Testis (tissue), 2 donors: ENCODE measurements at regions not wholly inside any gene's neighbourhood (a gene's known extent, or its start where the extent isn't known, plus 50 kb on each side); places are given as distances from the start of the nearest gene placed in this dataset.

Source experiments
- POLR2A ChIP-seq: fragments of 450-650 bp; IDR thresholded peaks from one replicate; pipeline ENCODE4 v1.6.1; 2017; ENCODE audit warnings: antibody characterized with exemption, mild to moderate bottlenecking, moderate library complexity
- TF ChIP-seq, protein P1 (sequence below), 3 experiments: fragments of 450-650 bp in 2 of 3; fragments of 200-600 bp in 1 of 3; sonication (generic) in 1 of 3; IDR thresholded peaks; one replicate each; pipeline ENCODE4 v1.5.1; 2016 to 2019; ENCODE audit warnings: antibody characterized with exemption in 3 of 3, mild to moderate bottlenecking in 2 of 3, moderate library complexity in 1 of 3

GRCh38 chr5:34552686-34553085 is 103.4 kb upstream of the RAI14 start:
- TF ChIP-seq, protein P1, sequence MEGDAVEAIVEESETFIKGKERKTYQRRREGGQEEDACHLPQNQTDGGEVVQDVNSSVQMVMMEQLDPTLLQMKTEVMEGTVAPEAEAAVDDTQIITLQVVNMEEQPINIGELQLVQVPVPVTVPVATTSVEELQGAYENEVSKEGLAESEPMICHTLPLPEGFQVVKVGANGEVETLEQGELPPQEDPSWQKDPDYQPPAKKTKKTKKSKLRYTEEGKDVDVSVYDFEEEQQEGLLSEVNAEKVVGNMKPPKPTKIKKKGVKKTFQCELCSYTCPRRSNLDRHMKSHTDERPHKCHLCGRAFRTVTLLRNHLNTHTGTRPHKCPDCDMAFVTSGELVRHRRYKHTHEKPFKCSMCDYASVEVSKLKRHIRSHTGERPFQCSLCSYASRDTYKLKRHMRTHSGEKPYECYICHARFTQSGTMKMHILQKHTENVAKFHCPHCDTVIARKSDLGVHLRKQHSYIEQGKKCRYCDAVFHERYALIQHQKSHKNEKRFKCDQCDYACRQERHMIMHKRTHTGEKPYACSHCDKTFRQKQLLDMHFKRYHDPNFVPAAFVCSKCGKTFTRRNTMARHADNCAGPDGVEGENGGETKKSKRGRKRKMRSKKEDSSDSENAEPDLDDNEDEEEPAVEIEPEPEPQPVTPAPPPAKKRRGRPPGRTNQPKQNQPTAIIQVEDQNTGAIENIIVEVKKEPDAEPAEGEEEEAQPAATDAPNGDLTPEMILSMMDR (IDR thresholded peaks at IDR 0.05), result no peak
- no peak for TF ChIP-seq POLR2A
